Right forelimb (tissue), 1 donor: ENCODE measurements at regions not wholly inside any gene's neighbourhood (a gene's known extent, or its start where the extent isn't known, plus 50 kb on each side); places are given as distances from the start of the nearest gene placed in this dataset.

ENCODE experiments used
- DNase-seq: peaks from one replicate; pipeline ENCODE4 v3.0.0-alpha.2; 2018

GRCh38 chr5:110324876-110325275 is 401.6 kb downstream of the TMEM232 start:
- no peak for DNase-seq

GRCh38 chr5:110329955-110330525 is 396.4 kb downstream of the TMEM232 start:
- DNase-seq: no peak

- no peak for DNase-seq
These were observed 393.1 kb downstream of the TMEM232 start for GRCh38 chr5:110333384-110333783.

GRCh38 chr5:110335361-110336066 is 391.0 kb downstream of the TMEM232 start:
- DNase-seq: no peak

GRCh38 chr5:110338341-110339083 is 388.0 kb downstream of the TMEM232 start:
- no peak for DNase-seq

GRCh38 chr5:110339399-110339798 is 387.1 kb downstream of the TMEM232 start:
- no peak for DNase-seq

- DNase-seq: no peak
These were observed 384.6 kb downstream of the TMEM232 start for GRCh38 chr5:110341836-110342235.

- no peak for DNase-seq
These were observed 383.8 kb downstream of the TMEM232 start for GRCh38 chr5:110342683-110343082.

GRCh38 chr5:110343616-110344015 is 382.9 kb downstream of the TMEM232 start:
- no peak for DNase-seq

GRCh38 chr5:110345623-110346022 is 380.8 kb downstream of the TMEM232 start:
- no peak for DNase-seq

- no peak for DNase-seq
These were observed 379.5 kb downstream of the TMEM232 start for GRCh38 chr5:110346893-110347358.

GRCh38 chr5:110347781-110348180 is 378.7 kb downstream of the TMEM232 start:
- DNase-seq: no peak

GRCh38 chr5:110351430-110351829 is 375.0 kb downstream of the TMEM232 start:
- no peak for DNase-seq

- DNase-seq: no peak
These were observed 372.2 kb downstream of the TMEM232 start for GRCh38 chr5:110354311-110354710.

GRCh38 chr5:110354915-110355644 is 371.4 kb downstream of the TMEM232 start:
- no peak for DNase-seq

GRCh38 chr5:110356677-110357076 is 369.8 kb downstream of the TMEM232 start:
- DNase-seq: no peak

- no peak for DNase-seq
These were observed 367.2 kb downstream of the TMEM232 start for GRCh38 chr5:110359221-110359620.

- no peak for DNase-seq
These were observed 365.0 kb downstream of the TMEM232 start for GRCh38 chr5:110361471-110361870.

GRCh38 chr5:110362261-110362660 is 364.2 kb downstream of the TMEM232 start:
- no peak for DNase-seq

- DNase-seq: no peak
These were observed 359.8 kb downstream of the TMEM232 start for GRCh38 chr5:110366716-110367115.
